Right renal cortex interstitium (tissue), 3 donors: ENCODE measurements at regions not wholly inside any gene's neighbourhood (a gene's known extent, or its start where the extent isn't known, plus 50 kb on each side); places are given as distances from the start of the nearest gene placed in this dataset.
"Not testable (repeated sequence)": the region's sequence is repeated elsewhere in the genome, so short reads cannot be mapped to it uniquely, and the experiment has no call there.

Experiments used
- DNase-seq, 3 donors: peaks; one replicate each; pipeline ENCODE4 v3.0.0-alpha.2; 2013; ENCODE audit warnings: low read depth in 3 of 3, low spot score in 2 of 3

DNA sequence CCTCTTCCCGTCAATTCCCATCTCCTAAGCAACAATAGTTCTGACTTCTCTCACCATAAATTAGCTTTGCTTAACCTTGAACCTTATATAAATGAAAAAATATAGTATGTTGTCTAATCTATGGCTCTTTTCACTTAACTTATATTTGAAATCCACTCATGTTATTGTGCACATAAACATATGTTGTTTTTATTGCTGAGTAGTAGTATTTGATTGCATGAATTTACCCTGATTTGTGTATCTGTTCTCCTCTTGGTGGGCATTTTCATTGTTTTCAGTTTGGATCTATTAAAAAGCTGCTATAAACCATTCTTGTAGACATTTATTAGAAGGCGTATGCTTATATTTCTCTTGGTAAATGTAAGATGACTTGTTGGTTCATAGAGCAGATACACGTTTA is 874.3 kb upstream of the ZEB2 start:
- no peak for DNase-seq

DNA sequence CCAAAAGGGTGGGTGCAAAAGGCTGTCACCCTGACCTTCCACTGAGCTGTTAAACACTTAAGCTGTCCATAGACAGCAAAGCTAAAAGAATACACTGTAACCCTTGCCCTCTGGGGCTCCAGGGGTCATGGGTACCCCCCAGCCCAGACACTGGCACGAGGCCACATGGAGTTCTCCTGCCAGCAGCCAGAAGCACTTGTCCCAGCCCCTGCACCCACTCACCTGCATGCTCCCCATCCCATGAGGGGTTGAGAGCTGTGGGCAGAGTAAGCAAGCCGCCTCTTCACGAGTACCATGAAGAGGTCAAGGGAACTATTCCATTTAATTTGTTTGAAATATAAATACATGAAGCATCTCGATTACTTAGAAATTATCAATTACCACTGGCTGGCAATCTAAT is 867.1 kb upstream of the ZEB2 start:
- no peak for DNase-seq

- no peak for DNase-seq
These were observed 864.0 kb upstream of the ZEB2 start for GRCh38 chr2:145383961-145384360.

GRCh38 chr2:145380436-145381017 is 860.6 kb upstream of the ZEB2 start:
- no peak for DNase-seq

DNA sequence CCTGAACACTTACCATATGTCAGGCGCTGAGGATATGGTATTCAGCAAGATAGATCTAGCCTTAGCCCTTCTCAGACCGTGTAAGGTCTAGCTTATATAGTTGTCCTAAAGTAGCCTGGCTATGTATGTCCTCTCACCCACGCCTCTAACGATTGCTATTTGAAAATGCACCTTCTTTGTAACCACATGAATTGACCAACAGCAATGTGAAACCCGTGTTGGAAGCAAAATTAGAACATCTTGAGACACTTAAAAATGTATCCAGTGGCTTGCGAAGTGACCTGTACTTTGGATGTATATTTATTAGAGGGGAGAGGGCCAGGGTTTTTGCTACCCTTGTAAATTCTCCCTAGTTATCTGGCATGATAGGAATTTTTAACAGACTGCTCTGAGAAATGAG is 860.0 kb upstream of the ZEB2 start:
- no peak for DNase-seq

- no peak for DNase-seq
These were observed 854.2 kb upstream of the ZEB2 start for GRCh38 chr2:145374165-145374564.

DNA sequence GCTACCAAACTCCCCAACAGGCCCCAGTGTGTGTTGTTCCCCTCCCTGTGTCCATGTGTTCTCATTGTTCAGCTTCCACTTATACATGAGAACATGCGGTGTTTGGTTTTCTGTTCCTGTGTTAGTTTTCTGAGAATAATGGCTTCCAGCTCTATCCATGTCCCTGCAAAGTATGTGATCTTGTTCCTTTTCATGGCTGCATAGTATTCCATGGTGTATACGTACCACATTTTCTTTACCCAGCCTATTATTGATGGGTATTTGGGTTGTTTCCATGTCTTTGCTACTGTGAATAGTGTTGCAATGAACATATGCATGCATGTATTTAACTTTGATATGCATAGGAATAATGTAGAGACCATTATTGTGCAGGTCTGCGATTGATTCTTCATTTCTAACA is 847.4 kb upstream of the ZEB2 start:
- DNase-seq = not testable (repeated sequence)

DNA sequence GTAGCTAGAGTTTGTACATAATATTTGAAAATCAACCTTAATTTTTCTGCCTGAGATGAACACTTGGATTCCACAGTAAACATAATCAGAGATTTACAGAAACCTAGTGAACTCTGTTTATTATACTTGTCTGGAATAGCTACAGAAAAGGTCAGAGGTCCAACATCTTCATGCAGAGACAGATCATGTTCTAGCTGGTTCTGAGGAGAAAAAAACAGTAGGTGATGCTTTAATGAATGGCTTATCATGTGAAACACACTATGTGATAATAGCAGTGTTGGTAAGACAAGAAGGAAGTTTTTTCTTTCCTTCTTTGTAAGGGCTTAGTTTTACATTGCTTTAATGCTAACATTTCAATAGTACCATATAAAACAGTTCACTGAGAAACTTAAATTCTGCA is 846.4 kb upstream of the ZEB2 start:
- no peak for DNase-seq

DNA sequence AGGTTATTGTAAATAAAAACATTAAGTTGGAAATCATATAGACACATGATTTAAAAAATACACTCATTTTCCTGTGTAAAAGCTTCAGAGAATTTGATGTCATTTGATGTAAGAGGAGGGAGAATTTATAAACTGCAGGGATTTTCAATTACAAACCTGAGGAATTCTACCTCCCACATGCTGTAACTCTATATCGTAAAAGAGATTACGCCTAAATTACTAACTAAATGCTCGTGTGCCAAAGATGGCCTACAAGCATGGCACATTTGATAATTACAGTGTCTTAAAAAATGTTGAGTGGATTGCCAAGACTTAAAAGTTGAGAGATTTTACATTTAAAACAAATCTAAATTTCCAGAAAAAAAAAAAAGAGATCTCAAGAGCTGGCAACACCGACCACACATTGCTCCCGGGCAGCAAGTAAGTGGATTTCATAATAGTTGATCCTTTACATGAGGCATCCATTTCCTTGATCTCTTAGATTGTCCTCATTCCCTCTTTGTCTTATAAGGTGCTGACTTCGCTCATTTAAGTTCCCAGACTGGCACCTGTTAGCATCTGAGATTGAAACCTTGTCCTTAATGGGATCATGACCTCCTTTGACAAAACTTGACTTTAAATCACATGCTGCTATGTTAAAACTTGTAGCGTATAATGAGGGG is 840.3 kb upstream of the ZEB2 start:
- DNase-seq = peak in 1 of 3 donors; percentile 12

GRCh38 chr2:145359561-145359960 is 839.6 kb upstream of the ZEB2 start:
- no peak for DNase-seq

GRCh38 chr2:145356056-145356455 is 836.1 kb upstream of the ZEB2 start:
- DNase-seq = no peak

DNA sequence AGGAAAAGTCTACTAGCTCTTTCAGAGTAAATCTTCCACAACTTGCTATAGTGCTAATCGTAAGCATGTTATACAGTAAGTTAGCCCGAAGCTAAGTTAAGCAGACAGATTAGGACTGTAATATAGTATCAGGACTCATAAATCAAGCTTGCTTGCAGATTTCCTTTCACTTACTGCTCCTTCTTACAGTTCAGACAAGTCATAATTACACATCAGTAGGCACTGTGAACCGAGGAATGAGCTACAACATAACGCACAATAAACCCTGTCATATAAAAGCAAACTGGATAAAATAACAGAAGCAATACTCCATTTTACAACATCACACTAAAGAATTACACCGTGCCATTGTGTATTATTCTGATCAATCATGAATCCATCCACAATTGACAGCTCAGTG is 832.6 kb upstream of the ZEB2 start:
- no peak for DNase-seq

GRCh38 chr2:145351864-145352425 is 832.0 kb upstream of the ZEB2 start:
- no peak for DNase-seq

- DNase-seq = no peak
These were observed 830.1 kb upstream of the ZEB2 start for GRCh38 chr2:145350011-145350410.

DNA sequence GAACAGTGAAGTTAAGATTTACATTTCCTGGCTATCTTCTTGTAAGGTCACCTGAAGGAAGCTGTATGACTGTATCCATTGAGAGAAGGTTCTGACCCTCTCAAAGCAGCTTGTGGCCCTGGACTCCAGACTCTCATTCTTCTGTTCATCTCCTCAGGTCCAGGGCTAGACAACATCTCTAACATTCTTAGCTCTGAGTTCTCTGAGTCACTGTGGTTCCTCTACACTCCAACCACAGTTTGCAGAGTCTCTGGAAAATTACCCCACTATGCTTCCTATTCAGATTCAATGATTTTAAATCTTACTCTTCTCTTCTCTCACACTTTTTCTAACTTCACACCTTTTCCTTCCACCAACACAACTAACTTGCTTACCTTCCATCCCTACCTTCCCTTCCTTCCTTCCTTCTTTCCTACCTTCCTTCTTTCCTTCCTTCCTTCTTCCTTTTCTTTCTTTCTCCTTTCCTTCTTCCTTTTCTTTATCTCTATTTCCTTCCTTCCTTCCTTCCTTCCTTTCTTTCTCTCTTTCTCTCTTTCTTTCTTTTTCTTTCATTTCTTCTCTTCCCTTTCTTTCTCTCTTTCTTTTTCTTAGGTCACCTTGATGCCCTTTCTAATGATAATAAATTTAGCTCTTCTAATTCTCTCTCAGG is 824.3 kb upstream of the ZEB2 start:
- DNase-seq = no peak

GRCh38 chr2:145343287-145343686 is 823.4 kb upstream of the ZEB2 start:
- DNase-seq = no peak

- DNase-seq = no peak
These were observed 821.6 kb upstream of the ZEB2 start for GRCh38 chr2:145341536-145341935.

- no peak for DNase-seq
These were observed 819.7 kb upstream of the ZEB2 start for GRCh38 chr2:145339646-145340045.

DNA sequence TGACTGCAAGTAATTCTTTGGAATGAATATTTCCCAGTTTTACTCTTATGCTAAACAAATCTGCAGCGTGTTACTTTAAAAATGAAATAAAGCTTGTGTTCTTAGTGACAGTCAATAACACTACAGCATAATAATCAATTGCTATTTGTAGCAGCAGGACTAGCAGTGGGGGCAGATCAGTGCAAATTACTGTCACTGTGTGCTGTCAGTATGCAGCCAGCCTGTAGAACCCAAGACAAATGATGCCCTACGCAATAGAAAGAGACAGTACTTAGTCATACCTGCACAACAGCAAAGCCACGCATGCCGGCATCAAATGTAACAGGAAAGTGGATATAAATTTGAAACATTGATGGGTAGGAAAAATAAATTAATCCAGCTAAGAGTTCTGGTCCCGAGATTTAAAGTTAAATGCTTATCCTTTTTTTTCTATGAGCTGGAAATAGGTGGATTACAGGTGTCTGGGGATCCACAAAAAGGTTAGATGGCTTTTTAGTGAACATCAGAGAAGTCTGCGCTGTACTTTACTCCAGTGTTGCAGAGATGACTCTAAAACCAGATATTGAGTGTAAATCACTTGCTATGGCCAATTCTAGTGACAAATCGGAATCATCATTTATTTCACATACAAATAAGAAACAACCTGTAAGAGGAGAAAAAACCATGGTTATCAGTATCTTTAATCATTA is 812.4 kb upstream of the ZEB2 start:
- DNase-seq = no peak

DNA sequence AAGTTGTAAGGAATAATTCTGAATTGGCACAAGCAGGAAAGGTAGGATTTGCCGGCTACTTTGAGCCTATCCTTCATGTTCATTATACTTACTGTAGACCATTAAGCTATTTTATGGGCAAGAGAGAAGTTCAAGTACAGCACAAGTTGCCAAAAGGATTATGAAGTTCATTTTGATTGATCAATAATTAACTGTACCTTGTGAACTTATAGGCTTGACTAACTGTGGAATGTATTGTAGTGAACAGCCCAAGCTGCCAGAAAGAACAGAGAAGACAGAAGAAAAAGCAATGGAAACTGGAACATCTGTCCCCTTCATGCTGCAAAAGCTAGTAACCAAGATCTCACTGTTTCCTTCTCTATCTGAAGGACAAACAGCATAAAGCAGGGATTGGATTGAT is 810.1 kb upstream of the ZEB2 start:
- no peak for DNase-seq

DNA sequence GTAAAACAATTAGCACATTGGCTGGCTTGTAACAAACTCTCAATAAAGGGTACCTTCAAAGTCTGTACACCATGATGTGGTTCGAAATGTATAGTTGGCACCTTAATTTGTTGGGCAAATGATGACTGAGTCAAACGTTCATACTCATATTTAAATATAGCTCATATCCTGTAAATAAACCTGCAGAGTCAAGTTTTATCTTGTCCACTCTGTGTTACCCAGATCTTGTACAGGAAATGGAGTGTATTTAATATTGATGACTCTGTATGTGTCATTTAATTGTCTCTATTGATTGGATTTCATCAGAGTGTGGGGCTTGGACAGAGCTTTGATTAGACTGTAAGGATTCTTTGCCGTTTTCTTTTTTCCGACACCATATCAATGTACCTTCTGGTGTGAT is 805.6 kb upstream of the ZEB2 start:
- DNase-seq = no peak

DNA sequence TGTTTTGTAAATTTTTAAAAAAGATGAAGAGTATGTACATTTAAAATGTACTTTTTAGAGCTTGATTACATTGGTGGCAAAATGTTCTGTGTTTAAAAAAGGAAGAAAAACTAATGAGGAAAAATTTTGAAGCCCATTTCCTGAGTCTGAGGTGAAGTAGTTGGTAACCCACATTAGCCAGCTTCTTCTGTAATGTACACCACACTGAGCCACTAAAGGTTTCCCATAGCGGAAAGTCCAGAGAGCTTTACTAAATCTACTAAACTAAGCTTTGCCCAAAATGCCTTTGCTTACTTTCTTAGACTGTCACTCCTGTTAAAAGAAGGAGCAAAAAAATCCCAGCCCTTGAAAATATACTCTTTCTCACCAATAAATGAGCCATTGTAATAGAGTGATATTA is 804.8 kb upstream of the ZEB2 start:
- DNase-seq = no peak
